HG02981 (cell line): ENCODE measurements at regions not wholly inside any gene's neighbourhood (a gene's known extent, or its start where the extent isn't known, plus 50 kb on each side); places are given as distances from the start of the nearest gene placed in this dataset.
A peak's percentile ranks its signal among the peaks of the same experiment; 100 is the strongest.

Experiments used
- ATAC-seq: cut with Tn5 transposase; IDR thresholded peaks from one replicate; pipeline ENCODE4 v1.9.1; 2021; ENCODE audit warnings: mild to moderate bottlenecking, moderate library complexity; ENCODE audit not compliant: unreplicated experiment

DNA sequence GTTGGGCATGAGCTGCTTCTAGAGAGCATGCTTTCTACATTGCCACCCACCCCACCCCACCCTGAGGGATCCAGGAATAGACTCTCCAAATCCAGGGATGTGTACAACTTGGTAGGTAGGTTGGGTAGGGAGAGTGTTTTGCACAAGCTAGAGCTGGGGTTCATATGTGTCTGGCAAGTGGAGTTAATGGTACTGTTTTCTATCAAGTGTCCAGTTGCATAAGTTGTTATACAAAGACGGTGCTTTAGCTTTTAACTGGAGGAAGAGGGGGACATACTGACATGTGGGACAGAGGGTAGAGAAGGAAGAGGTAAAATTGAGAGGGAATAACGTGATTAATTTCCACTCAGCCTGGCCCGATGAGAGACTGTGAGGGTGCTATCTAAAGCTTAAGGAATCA is 51.0 kb upstream of the TNC start:
- no peak for ATAC-seq

DNA sequence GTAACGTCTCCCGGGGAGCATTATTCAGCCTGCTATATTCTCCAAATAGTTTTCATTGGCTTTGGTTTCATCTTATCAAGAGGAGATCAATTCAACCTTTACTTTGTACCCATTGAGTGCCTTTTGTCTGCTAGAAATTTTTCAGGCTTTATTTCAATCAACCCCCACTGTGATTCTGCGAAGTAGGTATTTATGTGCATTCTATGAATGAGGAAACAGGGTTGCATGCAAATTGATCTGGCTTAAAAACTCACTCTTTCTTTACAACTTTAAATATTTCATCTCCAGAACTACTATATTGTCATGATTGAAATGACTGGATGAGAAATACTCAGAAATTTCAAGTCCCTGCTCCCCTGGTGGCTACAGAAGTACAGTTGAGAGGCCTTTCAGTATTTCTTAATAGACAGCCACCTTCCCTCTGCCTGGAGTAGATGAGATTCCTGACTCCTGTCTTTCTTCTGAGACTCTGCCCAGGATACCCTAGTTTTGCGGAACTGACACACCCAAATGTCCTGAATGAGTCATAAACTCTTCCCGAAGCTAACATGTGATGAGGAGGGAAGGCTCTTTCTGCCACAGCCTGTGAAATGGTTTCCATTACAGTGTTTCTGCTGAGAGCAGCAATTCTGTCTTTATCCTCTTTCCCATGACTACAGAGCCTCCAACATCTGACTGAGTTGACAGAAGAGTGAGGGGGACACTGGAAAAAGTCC is 52.6 kb upstream of the TNC start:
- ATAC-seq: no peak

DNA sequence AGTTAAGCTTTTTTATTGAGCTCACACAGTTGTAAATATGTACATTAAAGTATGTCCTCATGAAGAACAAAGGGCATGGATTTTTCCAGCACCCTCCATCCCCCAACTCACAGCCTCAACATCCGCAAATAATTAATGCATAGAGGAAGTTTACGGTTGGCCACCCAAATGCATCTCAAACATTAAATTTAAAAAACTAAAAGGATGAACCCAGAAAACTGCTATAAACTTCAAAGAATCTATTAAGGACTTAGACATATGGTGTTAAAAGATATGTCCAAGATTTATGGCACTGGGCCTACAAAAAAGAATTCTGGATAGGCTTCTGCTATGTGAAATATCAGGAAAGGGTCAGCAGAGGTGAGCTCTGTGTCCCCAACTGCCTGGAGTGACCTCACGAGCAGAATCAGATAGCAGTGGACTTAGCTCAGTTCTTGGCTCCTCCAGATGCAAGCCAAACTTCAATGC is 54.0 kb upstream of the TNC start:
- ATAC-seq: no peak

DNA sequence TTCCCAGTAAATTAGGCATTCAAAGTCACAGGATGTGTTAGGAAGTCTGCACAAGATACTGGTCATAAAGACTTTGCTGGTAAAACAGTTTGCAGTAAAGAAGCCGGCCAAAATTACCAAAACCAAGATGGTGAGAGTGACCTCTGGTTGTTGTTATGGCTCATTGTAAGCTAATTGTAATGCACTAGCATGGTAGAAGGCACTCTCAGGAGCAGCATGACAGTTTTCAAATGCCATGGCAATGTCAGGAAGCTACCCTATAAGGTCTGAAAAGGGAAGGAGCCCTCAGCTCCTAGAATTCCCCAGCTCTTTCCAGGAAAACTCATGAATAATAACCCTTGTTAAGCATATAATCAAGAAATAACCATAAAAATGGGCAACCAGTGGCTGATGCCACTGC is 64.3 kb upstream of the TNC start:
- ATAC-seq: no peak

DNA sequence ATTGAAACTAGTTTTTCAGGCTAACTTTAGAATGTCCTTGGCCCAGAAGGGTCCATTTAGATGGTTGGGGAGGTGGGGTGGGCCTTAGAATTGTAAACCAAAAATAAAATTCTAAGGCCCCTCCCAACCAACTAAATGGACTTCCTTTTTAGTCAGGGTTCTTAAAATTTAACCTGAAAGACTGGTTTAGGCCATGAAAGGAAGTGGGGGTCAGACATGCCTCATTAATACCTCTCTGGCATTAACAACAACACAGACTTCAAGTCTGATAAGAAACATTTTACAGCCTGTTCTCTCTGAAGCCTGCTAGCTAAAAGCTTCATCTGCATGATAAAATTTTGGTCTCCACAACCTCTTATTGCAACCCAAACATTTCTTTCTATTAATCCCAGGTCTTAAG is 65.5 kb upstream of the TNC start:
- ATAC-seq: no peak

DNA sequence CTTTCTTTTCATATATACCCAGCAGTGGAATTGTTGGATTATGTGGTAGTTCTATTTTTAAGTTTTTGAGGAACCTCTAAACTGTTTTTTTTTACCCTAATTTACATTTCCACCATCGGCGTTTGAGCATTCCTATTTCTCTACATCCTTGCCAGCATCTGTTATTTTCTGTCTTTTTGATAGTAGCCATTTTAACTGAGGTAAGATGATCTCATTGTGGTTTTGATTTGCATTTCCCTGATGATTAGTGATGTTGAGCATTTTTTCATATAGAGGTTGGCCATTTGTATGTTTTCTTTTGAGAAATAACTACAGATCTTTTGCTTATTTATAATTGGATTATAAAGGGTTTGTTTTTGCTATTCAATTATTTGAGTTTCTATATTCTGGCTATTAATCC is 71.7 kb upstream of the TNC start:
- ATAC-seq: no peak

DNA sequence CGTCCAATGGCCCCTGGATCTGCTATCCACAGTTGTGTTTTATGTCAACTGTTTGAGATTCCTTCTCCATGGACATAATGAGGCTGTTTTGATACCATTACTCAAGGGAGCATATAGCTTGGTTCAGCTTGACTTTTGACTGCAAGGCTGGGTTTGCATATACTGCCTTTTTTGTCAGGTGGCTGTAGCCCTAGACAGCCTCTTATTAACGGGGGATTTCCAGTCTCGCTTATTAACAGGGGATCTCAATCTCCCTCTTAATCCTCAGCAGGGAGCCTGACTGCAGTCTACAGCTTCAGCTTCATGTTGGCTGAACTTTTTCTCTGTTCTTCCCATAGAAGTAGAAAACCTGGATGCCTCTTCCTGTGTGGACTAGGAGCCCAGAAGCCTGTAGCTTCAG is 73.7 kb upstream of the TNC start:
- ATAC-seq: no peak

DNA sequence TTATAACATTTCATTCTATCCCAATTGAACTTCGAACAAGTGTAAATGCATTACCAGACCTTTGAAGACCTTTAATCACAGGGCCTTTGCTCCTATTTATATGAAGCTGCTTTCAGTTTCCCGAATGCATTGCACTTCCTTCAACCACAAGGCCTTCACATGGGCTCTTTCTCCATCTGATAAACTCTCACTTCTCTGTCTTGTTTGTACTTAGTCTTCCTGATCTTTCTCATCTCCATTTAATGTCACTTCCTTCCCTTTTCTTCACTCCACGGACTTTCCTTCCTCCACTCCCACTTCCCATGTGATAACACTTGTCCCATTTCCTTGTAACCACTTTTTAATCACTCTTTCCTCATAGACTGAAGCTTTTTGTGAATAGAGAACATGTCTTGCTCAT is 74.3 kb upstream of the TNC start:
- no peak for ATAC-seq

DNA sequence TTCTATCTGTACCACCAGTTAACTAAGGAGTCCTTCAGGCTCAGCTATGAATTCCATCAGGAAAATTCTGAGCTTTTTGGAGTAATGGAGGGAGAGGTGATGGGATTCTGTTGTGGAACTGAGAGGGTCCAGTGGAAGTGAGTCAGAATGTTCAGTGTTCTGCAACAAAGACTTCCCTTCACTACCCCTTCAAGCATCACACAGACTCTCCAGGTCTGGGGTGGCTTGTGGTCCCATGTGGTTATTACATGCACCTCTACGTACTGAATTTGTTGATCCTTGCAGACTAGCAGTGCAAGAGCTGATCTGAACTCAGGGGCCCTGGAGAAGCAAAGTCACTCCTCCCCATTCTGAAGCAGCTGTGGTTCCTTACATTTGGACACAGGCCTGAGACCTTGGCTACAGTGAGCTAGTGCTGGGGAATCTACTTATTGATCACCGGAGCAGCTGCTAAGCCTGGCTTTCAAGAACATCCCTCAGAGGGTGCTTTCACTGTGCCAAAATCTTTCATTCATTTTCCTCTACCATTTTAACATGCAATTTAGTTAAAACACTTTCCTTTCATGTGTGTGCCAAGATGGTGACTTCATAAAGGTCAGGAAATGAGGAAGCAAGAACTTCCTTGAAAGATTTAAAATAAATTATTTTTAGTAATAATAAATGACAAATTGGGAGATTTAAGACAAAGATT is 75.0 kb upstream of the TNC start:
- peak; percentile 77 for ATAC-seq

DNA sequence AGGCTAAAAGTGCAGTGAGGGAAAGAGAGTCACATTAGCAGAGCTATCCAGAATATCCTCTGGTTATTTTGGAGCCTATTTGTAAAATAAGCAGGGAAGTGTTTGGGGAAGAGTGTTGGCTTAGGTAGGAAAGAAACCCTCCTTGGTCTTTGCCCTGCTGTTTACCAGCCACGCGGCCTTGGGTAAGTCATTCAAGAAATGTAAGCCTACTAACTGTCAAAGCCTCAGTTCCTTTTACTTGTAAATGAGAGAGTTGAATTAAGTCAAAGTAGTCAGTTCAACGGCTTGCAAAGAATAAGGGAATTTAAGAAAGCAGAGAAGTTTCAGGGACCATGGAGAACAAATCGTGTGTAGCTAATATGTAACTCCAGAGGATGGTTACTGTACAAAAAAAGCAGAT is 75.8 kb upstream of the TNC start:
- no peak for ATAC-seq

DNA sequence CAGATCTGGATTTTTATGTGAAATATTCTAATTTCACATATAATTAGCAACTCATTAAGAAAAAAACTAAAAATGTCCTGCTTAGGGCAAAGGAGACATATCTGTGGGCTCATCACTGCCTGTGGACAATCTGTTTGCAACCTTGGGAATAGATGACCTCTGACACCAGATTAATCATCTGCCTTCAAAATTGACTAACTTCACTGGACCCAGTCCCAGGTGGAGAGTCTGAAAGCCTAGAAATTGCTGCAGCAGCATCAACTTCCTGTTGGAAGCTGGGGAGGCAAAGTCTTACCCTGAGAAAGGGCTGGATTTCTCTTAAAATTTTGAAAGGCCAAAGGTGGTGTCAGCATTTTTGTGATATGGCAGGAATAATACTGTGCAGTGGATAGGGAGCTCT is 76.3 kb upstream of the TNC start:
- no peak for ATAC-seq

DNA sequence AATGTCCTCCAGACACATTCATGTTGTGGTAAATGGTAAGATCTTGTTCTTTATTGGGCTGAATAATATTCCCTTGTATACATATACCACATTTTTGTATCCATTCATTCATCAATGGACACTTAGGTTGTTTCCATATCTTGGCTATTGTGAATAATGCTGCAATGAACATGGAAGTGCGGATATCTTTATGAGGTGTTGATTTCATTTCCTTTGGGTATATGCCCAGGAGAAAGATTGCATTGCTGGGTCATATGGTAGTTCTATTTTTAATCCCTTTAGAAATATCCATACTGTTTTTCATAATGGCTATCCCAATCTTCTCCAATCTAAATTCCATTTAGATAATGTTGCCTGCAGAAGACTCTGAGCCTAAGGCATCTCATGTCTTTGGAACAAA is 78.0 kb upstream of the TNC start:
- no peak for ATAC-seq

DNA sequence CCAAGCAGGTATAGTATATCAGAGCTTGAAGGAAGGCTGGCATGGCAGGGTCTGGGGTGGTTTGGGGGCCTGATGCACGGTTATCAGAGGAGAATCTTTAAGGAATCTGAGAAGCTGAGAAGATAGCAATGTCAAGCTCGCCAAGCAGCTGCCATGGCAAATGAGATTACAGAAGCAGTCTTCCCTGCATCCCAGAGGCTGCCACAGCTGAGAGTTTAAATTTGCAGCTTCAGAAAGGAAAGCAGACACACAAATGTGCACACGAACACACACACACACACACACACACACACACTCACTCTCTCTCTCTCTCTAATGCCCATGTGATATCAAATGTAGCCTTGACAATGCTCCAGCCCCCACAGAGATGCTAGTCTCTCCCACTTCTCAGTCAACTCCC is 79.0 kb upstream of the TNC start:
- no peak for ATAC-seq

DNA sequence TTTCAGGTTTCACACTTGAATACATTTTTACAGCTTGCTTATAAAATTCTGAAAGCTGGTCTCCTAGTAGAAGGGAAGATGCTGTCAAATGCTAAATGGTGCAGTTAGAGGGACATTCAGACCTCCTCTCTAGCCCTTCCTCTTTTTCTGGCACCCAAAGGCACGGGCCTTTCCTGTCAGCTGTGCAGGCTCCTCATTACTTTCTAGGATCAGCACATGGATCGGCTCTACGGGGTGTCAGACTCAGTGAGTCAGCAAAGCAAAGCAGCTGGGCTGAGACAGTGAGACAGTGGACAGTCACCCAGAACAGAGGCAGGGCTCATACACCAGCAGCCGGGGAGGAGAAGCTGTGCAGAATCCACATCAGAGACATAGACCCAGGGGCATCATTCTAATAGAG is 80.0 kb upstream of the TNC start:
- ATAC-seq: no peak

DNA sequence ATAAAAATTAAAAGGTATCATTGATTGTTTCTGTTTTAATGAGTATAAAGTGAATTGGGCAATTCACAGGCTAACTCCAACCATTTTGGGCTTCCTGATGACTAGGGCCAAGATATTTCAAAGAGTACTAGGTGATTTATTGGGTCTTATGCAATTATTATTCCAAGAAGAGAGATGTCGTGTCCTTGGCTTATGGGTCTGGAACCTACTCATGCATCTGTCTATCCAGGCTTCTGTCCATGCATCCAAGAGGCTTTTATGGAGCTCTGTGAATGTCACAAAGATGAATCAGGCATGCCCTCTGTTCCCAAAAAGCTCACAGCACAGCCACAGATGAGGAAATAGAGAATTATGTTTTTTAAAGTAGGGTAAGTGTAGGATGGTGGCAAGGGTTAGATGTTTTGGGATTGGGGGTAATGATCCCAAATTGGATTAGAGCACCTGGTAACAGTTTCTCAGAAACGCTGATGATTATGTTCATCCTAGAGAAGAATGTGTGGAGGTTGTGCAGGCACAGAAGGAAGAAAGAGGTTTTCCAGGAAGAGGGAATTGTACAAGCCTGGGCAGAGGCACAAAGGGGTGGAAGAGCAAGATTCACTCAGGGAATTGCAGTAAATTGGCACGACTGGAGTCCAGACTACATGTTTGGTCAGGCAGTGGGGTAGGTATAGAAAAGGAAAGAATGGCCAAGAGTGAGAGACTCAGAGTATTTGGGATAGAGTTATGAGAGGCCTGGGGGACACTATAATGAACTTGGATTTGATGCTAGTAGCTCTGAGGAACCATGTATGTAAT is 83.0 kb upstream of the TNC start:
- no peak for ATAC-seq

DNA sequence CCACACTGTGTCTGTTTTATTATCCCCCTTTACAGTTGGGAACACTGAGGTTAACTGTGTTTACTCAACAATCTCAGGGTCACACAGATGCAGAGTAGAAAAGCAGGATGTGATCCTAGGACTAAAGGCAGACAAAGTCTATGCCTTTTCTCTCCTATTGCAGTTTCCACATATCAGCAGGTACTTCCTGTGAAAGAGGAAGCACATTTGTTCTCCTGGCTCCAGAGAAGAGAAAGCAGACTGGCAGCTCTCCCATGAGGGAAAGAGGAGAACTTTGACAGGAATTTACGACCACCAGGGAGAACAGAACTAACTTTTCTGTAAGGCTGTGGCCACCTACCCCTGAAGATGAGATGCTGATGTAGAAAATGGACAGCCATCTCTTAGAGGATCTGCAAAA is 84.2 kb upstream of the TNC start:
- no peak for ATAC-seq

DNA sequence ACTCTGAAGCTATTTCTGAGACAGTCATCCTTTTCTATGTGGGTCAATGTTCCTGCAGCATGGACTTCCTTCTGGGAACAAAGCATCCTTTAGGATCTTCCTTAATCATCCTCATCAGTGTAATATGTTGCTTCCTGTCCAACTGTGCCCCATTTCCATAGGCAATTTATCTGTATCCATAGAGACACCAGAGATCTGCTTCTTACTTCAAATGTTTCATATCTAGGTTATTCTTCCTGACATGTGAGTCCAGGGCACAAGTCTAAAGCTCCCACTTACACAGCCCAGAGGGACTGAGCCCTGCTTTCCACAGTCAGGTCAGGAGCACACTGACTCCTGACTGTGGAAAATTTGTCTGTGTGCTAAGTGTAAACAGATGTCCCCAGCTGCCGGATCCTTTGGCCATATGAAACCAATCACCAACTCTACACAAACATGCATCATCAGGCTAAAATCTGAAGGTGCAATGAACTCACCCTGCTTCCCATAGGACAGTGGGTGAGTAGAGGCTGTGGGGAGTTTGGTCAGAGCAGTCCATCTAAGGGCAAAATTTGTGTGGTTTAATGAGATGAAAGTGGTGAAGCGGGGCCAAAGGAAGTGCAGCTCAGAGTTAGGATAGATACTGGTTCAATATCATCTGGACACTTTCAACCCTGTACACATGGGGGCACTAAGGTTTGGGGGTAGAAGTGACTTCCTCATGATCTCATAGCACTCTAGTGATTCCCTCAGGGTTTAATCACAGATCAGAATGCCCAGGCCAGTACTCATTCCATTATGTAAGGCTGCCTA is 85.2 kb upstream of the TNC start:
- ATAC-seq: no peak

DNA sequence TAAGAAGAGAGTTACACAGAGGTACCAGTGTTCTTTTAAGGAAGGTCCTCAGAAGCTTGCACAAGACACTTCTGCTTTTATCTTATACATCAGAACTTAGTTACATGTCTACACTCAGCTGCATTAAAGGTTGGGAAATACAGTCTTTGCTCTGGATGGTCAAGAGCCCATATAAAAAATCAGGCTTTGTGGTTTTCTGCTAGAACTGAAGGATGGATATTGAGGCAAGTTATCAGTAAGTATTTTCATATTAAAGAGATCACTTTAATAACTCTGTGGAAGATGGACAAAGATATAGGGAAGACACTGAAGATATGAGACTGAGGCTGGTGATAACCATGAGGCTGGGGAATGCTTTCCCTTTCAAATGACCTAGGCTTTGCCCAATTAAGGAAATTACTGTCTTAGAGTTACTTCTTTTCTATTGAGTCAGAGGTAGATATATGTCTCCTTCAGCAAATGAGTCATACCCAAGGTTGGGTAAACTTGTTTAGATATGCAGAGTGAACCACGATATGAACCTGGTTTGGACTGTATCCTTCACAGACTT is 87.0 kb upstream of the TNC start:
- ATAC-seq: peak; percentile 49

DNA sequence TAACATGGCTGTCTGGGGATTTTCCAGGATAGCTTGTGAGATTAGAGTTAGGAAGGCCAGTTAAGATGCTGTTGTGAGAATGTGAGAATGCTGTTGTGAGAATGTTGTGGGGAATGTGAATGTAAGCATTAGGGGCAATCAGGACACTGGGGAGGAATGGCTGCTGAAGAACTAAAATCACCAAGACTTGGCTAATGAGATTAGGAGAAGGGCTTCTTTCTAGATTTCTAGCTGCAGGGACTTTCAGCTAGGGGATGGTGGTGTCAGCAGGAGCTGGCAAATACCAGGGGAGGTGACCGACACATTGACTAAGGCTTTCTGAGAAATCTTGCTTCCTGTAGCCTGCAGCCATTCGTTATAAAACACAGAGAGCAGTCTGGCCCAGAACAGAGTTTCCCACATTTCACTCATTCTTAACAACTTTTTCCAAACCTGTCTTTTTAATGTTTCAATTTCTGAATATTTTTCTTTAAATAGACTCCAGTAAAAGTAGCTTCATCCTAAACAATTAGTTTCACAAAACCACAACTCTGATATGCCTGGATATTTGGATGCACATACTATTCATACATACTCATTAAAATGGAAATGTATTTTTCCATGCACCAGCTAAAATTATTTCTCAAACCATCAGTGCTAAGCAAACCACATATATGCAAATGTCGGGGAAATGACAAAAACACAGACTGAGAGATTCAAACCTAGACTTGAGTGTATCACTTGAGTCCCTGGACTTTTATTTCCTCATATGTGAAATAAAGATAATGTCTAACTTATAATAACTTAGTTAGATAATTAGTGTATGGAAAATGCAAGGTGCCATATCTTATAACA is 89.3 kb upstream of the TNC start:
- ATAC-seq: peak; percentile 35

DNA sequence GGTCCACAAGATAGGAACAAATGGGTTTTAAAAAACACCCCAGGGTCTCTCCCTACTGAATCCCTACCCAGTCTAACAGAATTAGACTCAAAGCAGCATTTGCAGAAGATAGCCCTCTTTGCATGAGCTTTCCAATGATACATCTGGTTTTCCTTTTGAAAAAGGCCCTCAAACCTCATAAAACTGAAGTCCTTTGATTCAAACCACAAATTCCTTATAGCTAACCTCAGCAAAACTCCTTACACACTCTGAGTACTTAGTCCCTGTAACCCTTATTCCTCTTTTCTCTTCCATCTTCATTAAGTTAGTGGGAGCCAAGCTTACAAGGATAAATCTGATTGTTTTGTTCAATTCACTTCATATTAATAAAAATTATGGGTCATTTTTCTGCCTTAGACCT is 90.5 kb upstream of the TNC start:
- ATAC-seq: no peak
